ENCODE measurements at regions not wholly inside any gene's neighbourhood (a gene's known extent, or its start where the extent isn't known, plus 50 kb on each side); places are given as distances from the start of the nearest gene placed in this dataset.

- no peaks in the 10 kb centered on the region for H3K36me3 Mint-ChIP-seq (ENCODE audit: low read depth)
- no peak overlapping the region for H3K27ac Mint-ChIP-seq
- no peak for DNase-seq
- H3K9me3 Mint-ChIP-seq: no peaks in the 10 kb centered on the region
- H3K4me3 Mint-ChIP-seq: no peak overlapping the region
- H3K27me3 Mint-ChIP-seq (ENCODE audit: low read depth): peaks cover 16% of the 10 kb centered on the region
- H3K4me1 Mint-ChIP-seq (ENCODE audit: low read depth): peaks cover 10% of the 10 kb centered on the region
- CTCF ChIA-PET: interaction anchor here (0.6 kb wide), 1 partner anchor 228 kb away, joined by 3 read pairs; no protein-coding TSS in a partner anchor
- intact Hi-C loops (cut with micrococcal nuclease): no loop called here
Measured at GRCh38 chr20:57998276-57998675, 230.2 kb downstream of the ANKRD60 start.

- H3K4me3 Mint-ChIP-seq: no peak overlapping the region
- peaks cover 16% of the 10 kb centered on the region for H3K27me3 Mint-ChIP-seq (ENCODE audit: low read depth)
- H3K36me3 Mint-ChIP-seq (ENCODE audit: low read depth): no peaks in the 10 kb centered on the region
- no peaks in the 10 kb centered on the region for H3K9me3 Mint-ChIP-seq
- no peak overlapping the region for H3K27ac Mint-ChIP-seq
- CTCF ChIA-PET: no interaction called here
- intact Hi-C loops (cut with micrococcal nuclease): no loop called here
- peaks cover 10% of the 10 kb centered on the region for H3K4me1 Mint-ChIP-seq (ENCODE audit: low read depth)
- DNase-seq: no peak
Measured at GRCh38 chr20:57996936-57997890, 231.2 kb downstream of the ANKRD60 start.

- Mint-ChIP-seq H3K4me3 (no peak overlapping the region), H3K36me3 (ENCODE audit: low read depth) (no peaks in the 10 kb centered on the region), H3K27me3 (ENCODE audit: low read depth) (peaks cover 16% of the 10 kb centered on the region), H3K9me3 (no peaks in the 10 kb centered on the region), H3K4me1 (ENCODE audit: low read depth) (peaks cover 10% of the 10 kb centered on the region), H3K27ac (no peak overlapping the region)
- CTCF ChIA-PET: no interaction called here
- no peak for DNase-seq
- intact Hi-C loops (cut with micrococcal nuclease): no loop called here
Measured at GRCh38 chr20:57996465-57996864, 232.0 kb downstream of the ANKRD60 start.

DNA sequence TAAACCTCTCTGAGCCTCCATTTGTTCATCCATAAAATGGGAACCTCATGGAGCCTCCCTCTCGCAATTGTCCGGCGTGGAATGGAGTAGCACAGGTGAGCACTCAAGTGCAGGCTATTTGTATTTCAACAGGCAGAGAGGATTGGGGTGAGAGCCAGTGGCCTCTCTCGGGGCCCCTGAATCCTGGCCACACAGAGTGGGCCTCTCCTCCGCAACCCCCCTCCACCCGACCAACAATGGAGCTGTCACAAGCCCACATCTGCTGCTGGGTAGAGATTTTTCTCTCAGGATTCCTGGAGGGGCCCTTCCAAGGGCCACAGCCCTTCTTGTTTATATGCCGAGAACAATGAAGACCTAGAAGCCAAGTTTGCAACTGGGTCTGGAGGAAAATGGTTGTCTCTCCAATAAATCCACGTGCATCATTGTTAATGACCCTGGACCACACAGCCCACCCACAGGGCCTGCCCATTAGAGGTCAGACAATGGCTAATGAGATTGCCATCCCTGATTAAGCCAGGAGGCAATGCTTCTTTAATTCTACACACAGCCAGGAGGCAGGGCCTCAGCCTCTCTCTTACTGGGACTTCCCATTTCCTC lies 233.0 kb downstream of the ANKRD60 start:
- CTCF ChIA-PET: no interaction called here
- Mint-ChIP-seq H3K27me3 (ENCODE audit: low read depth) (peaks cover 16% of the 10 kb centered on the region), H3K9me3 (no peaks in the 10 kb centered on the region), H3K36me3 (ENCODE audit: low read depth) (no peaks in the 10 kb centered on the region), H3K4me3 (no peak overlapping the region), H3K27ac (no peak overlapping the region), H3K4me1 (ENCODE audit: low read depth) (peaks cover 10% of the 10 kb centered on the region)
- intact Hi-C loops (cut with micrococcal nuclease): no loop called here
- no peak for DNase-seq

- no peak overlapping the region for H3K4me3 Mint-ChIP-seq
- CTCF ChIA-PET: no interaction called here
- H3K27me3 Mint-ChIP-seq (ENCODE audit: low read depth): peaks cover 20% of the 10 kb centered on the region
- DNase-seq: no peak
- intact Hi-C loops (cut with micrococcal nuclease): no loop called here
- no peaks in the 10 kb centered on the region for H3K36me3 Mint-ChIP-seq (ENCODE audit: low read depth)
- peaks cover 3% of the 10 kb centered on the region for H3K4me1 Mint-ChIP-seq (ENCODE audit: low read depth)
- H3K9me3 Mint-ChIP-seq: no peaks in the 10 kb centered on the region
- H3K27ac Mint-ChIP-seq: no peak overlapping the region
Measured at GRCh38 chr20:57993716-57994431, 234.6 kb downstream of the ANKRD60 start.

GRCh38 chr20:57991211-57991881 lies 237.1 kb downstream of the ANKRD60 start:
- Mint-ChIP-seq H3K9me3 (no peaks in the 10 kb centered on the region), H3K27ac (no peak overlapping the region), H3K4me3 (no peak overlapping the region), H3K4me1 (ENCODE audit: low read depth) (no peaks in the 10 kb centered on the region), H3K27me3 (ENCODE audit: low read depth) (peaks cover 6% of the 10 kb centered on the region), H3K36me3 (ENCODE audit: low read depth) (no peaks in the 10 kb centered on the region)
- CTCF ChIA-PET: no interaction called here
- intact Hi-C loops (cut with micrococcal nuclease): no loop called here
- DNase-seq: peak; percentile 15

- Mint-ChIP-seq H3K4me1 (ENCODE audit: low read depth) (no peaks in the 10 kb centered on the region), H3K27ac (no peak overlapping the region), H3K36me3 (ENCODE audit: low read depth) (no peaks in the 10 kb centered on the region), H3K27me3 (ENCODE audit: low read depth) (peaks cover 6% of the 10 kb centered on the region), H3K9me3 (no peaks in the 10 kb centered on the region), H3K4me3 (no peak overlapping the region)
- intact Hi-C loops (cut with micrococcal nuclease): no loop called here
- no peak for DNase-seq
- CTCF ChIA-PET: interaction anchor here (0.8 kb wide), 1 partner anchor 245 kb away, joined by 3 read pairs; no protein-coding TSS in a partner anchor
Measured at GRCh38 chr20:57990396-57990987, 238.0 kb downstream of the ANKRD60 start.

DNA sequence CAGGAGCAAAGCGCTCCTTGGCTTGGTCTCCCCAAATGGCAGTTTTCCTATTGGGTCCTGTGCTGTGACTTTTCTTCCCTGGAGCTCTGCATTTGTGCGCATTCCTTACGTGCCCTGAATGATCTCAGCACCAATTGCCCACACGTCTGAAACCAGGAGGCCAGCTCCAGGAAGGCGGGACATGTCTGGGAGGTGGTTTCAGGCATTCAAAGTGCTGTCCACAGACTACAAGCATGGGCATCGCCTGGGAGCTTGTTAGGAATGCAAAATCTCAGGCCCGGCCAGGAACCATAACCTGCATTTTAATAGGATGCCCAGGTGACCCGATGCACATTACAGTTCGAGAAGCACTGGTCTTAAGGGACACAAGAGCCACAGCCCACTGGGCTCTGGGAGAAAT lies 239.6 kb downstream of the ANKRD60 start:
- Mint-ChIP-seq H3K4me1 (ENCODE audit: low read depth) (no peaks in the 10 kb centered on the region), H3K27me3 (ENCODE audit: low read depth) (peaks cover 6% of the 10 kb centered on the region), H3K27ac (no peak overlapping the region), H3K9me3 (no peaks in the 10 kb centered on the region), H3K36me3 (ENCODE audit: low read depth) (no peaks in the 10 kb centered on the region), H3K4me3 (no peak overlapping the region)
- intact Hi-C loops (cut with micrococcal nuclease): no loop called here
- CTCF ChIA-PET: no interaction called here
- DNase-seq: no peak

DNA sequence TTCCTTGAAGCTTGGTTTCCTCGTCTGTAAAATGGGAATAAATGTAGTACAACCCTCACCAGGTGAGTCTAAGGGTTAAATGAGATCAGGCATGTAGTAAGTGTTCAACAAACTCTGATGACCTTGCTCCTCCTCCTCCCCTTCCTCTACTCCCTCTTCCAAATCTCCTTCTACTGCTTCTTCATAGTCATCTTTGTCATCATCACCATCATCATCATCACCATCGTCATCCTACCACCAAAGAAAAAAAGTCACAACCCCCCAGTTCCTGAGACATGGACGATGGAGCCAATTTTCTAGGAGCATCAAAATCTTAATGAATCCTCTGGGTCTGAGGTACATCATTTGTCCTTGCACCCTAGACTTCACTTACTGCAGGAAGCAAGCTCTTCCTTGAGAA lies 240.0 kb downstream of the ANKRD60 start:
- peaks cover 6% of the 10 kb centered on the region for H3K27me3 Mint-ChIP-seq (ENCODE audit: low read depth)
- no peaks in the 10 kb centered on the region for H3K4me1 Mint-ChIP-seq (ENCODE audit: low read depth)
- H3K9me3 Mint-ChIP-seq: no peaks in the 10 kb centered on the region
- H3K36me3 Mint-ChIP-seq (ENCODE audit: low read depth): no peaks in the 10 kb centered on the region
- DNase-seq: no peak
- intact Hi-C loops (cut with micrococcal nuclease): no loop called here
- CTCF ChIA-PET: no interaction called here
- no peak overlapping the region for H3K4me3 Mint-ChIP-seq
- H3K27ac Mint-ChIP-seq: no peak overlapping the region

GRCh38 chr20:57987659-57988058 lies 240.8 kb downstream of the ANKRD60 start:
- no peaks in the 10 kb centered on the region for H3K4me1 Mint-ChIP-seq (ENCODE audit: low read depth)
- H3K4me3 Mint-ChIP-seq: no peak overlapping the region
- intact Hi-C loops (cut with micrococcal nuclease): no loop called here
- CTCF ChIA-PET: interaction anchor here (1.8 kb wide), 1 partner anchor 334 kb away, joined by 4 read pairs; no protein-coding TSS in a partner anchor
- DNase-seq: no peak
- H3K9me3 Mint-ChIP-seq: no peaks in the 10 kb centered on the region
- no peak overlapping the region for H3K27ac Mint-ChIP-seq
- H3K36me3 Mint-ChIP-seq (ENCODE audit: low read depth): no peaks in the 10 kb centered on the region
- peaks cover 6% of the 10 kb centered on the region for H3K27me3 Mint-ChIP-seq (ENCODE audit: low read depth)

GRCh38 chr20:57986666-57987065 lies 241.8 kb downstream of the ANKRD60 start:
- CTCF ChIA-PET: interaction anchor here (0.6 to 1.8 kb wide), 2 partner anchors 333 to 1631 kb away, joined by 3 to 4 read pairs; no protein-coding TSS in a partner anchor
- no peaks in the 10 kb centered on the region for H3K9me3 Mint-ChIP-seq
- H3K27ac Mint-ChIP-seq: no peak overlapping the region
- no peak for DNase-seq
- intact Hi-C loops (cut with micrococcal nuclease): no loop called here
- H3K4me3 Mint-ChIP-seq: no peak overlapping the region
- no peaks in the 10 kb centered on the region for H3K4me1 Mint-ChIP-seq (ENCODE audit: low read depth)
- peaks cover 6% of the 10 kb centered on the region for H3K27me3 Mint-ChIP-seq (ENCODE audit: low read depth)
- H3K36me3 Mint-ChIP-seq (ENCODE audit: low read depth): no peaks in the 10 kb centered on the region

- intact Hi-C loops (cut with micrococcal nuclease): no loop called here
- H3K9me3 Mint-ChIP-seq: no peaks in the 10 kb centered on the region
- no peak for DNase-seq
- H3K36me3 Mint-ChIP-seq (ENCODE audit: low read depth): no peaks in the 10 kb centered on the region
- no peak overlapping the region for H3K4me3 Mint-ChIP-seq
- no peaks in the 10 kb centered on the region for H3K4me1 Mint-ChIP-seq (ENCODE audit: low read depth)
- CTCF ChIA-PET: no interaction called here
- H3K27me3 Mint-ChIP-seq (ENCODE audit: low read depth): peaks cover 4% of the 10 kb centered on the region
- no peak overlapping the region for H3K27ac Mint-ChIP-seq
Measured at GRCh38 chr20:57985278-57985677, 243.2 kb downstream of the ANKRD60 start.
